SK-N-SH treated with all-trans-retinoic acid at 6 μM for 48 hours (cell line): ENCODE measurements at regions not wholly inside any gene's neighbourhood (a gene's known extent, or its start where the extent isn't known, plus 50 kb on each side); places are given as distances from the start of the nearest gene placed in this dataset.

Source experiments
- ARNTL ChIP-seq: fragments of 450-650 bp; formaldehyde crosslinking; IDR thresholded peaks from 2 replicates; pipeline ENCODE4 v1.5.0; 2020; ENCODE audit warnings: low read depth, mild to moderate bottlenecking, moderate library complexity, borderline replicate concordance
- BACH2 ChIP-seq: fragments of 250-450 bp; sonication (Bioruptor Pico); IDR thresholded peaks from 2 replicates; pipeline ENCODE4 v1.9.0; 2021; ENCODE audit warnings: mild to moderate bottlenecking, borderline replicate concordance
- CSDC2 ChIP-seq: fragments of 250-450 bp; sonication (Bioruptor Pico); IDR thresholded peaks from 2 replicates; pipeline ENCODE4 v1.5.0; 2020; ENCODE audit warnings: mild to moderate bottlenecking, moderate library complexity
- ISL1 ChIP-seq: fragments of 250-450 bp; sonication (Bioruptor Pico); IDR thresholded peaks from 2 replicates; pipeline ENCODE4 v2.1.2; 2022; ENCODE audit warnings: mild to moderate bottlenecking, moderate library complexity
- OSR1 ChIP-seq: fragments of 250-450 bp; sonication (Bioruptor Pico); IDR thresholded peaks from 2 replicates; pipeline ENCODE4 v1.8.0; 2022; ENCODE audit warnings: moderate library complexity, mild to moderate bottlenecking, inconsistent platforms
- PATZ1 ChIP-seq: fragments of 250-450 bp; sonication (Bioruptor Pico); IDR thresholded peaks from 2 replicates; pipeline ENCODE4 v1.8.0; 2020; ENCODE audit warnings: mild to moderate bottlenecking, moderate library complexity, borderline replicate concordance
- POU6F1 ChIP-seq: fragments of 250-450 bp; sonication (Bioruptor Pico); IDR thresholded peaks from 2 replicates; pipeline ENCODE4 v1.8.0; 2021; ENCODE audit warnings: low read depth, mild to moderate bottlenecking, moderate library complexity, borderline replicate concordance
- PPARA ChIP-seq: fragments of 250-450 bp; sonication (Bioruptor Pico); IDR thresholded peaks from 2 replicates; pipeline ENCODE4 v1.5.0; 2020; ENCODE audit warnings: mild to moderate bottlenecking, borderline replicate concordance
- RARB ChIP-seq: fragments of 250-450 bp; sonication (Bioruptor Pico); IDR thresholded peaks from 2 replicates; pipeline ENCODE4 v1.8.0; 2021; ENCODE audit warnings: mild to moderate bottlenecking, moderate library complexity
- TCF4 ChIP-seq: fragments of 250-450 bp; sonication (Bioruptor Pico); IDR thresholded peaks from 2 replicates; pipeline ENCODE4 v1.8.0; 2021; ENCODE audit warnings: mild to moderate bottlenecking, moderate library complexity, borderline replicate concordance
- TOX ChIP-seq: fragments of 250-450 bp; sonication (Bioruptor Pico); IDR thresholded peaks from 2 replicates; pipeline ENCODE4 v1.8.0; 2021; ENCODE audit warnings: mild to moderate bottlenecking, moderate library complexity, borderline replicate concordance
- ZFP3 ChIP-seq: fragments of 250-450 bp; sonication (Bioruptor Pico); IDR thresholded peaks from 2 replicates; pipeline ENCODE4 v1.5.0; 2020; ENCODE audit warnings: mild to moderate bottlenecking, moderate library complexity
- ZFP30 ChIP-seq: fragments of 450-650 bp; formaldehyde crosslinking; IDR thresholded peaks from 2 replicates; pipeline ENCODE4 v1.5.0; 2022; ENCODE audit warnings: mild to moderate bottlenecking, moderate library complexity
- ZNF70 ChIP-seq: fragments of 450-650 bp; formaldehyde crosslinking; IDR thresholded peaks from 2 replicates; pipeline ENCODE4 v1.5.0; 2020; ENCODE audit warnings: mild to moderate bottlenecking, moderate library complexity

DNA sequence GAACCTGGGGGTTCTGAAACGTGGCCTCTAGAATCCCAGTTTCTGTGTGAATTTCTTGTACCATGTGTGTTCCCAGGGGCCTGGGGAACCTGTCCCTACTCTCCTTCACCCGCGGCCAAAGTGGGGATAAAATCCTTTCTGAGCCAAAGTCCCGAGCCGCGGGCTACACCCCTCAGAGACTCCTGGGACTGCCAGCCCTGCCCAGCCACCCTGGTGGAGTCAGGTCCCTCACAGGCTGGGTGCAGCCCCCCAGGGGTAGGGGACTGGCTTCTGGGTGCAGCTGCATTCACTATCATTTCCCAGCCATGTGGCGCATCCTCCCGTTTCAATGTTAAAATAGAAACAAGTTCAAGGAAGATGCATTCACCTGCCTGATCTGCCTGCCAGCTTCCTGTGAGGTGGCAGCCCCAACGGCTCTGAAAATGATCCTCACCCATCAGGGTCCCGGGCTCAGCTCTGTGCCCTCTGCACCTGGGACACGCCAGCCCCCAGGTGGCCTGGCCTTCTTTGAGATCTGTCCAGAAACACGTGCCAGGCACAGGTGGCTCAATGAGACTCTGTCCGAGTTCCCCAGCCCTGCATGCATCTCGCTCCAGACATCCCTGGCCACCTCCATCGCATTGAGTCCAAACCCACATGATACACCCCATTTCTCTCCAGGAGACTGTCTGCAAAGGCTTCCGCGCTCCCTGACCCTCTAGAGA lies 338.8 kb downstream of the CTTN start:
- TF ChIP-seq POU6F1 (CRISPR knock-in tag) (no peak), ISL1 (no peak), ZFP30 (CRISPR knock-in tag) (no peak), TCF4 (CRISPR knock-in tag) (no peak), PPARA (CRISPR knock-in tag) (no peak), TOX (CRISPR knock-in tag) (no peak), ZNF70 (no peak), ZFP3 (CRISPR knock-in tag) (no peak), OSR1 (no peak), CSDC2 (CRISPR knock-in tag) (no peak), BACH2 (CRISPR knock-in tag) (no peak), ARNTL (CRISPR knock-in tag) (no peak), RARB (CRISPR knock-in tag) (no peak), PATZ1 (CRISPR knock-in tag) (no peak)
